ENCODE measurements at regions not wholly inside any gene's neighbourhood (a gene's known extent, or its start where the extent isn't known, plus 50 kb on each side); places are given as distances from the start of the nearest gene placed in this dataset.

GRCh38 chr2:104413890-104414289 lies 440.0 kb upstream of the POU3F3 start:
- ATAC-seq, result no peak
- TF ChIP-seq RARB (CRISPR knock-in tag; IDR thresholded peaks at IDR 0.05), result no peak
- no peak for TF ChIP-seq ESRRG (CRISPR knock-in tag; IDR thresholded peaks at IDR 0.05)
- no peak for TF ChIP-seq PATZ1 (CRISPR knock-in tag; IDR thresholded peaks at IDR 0.05; ENCODE audit: borderline replicate concordance)
- TF ChIP-seq ZC3H10 (CRISPR knock-in tag; IDR thresholded peaks at IDR 0.05), result no peak
- no peak for TF ChIP-seq GLIS3 (CRISPR knock-in tag; IDR thresholded peaks at IDR 0.05)
- TF ChIP-seq TSHZ2 (CRISPR knock-in tag; IDR thresholded peaks at IDR 0.05), result no peak
- TF ChIP-seq ZNF70 (CRISPR knock-in tag; IDR thresholded peaks at IDR 0.05), result no peak
- TF ChIP-seq OSR1 (CRISPR knock-in tag; IDR thresholded peaks at IDR 0.05), result no peak
- TF ChIP-seq ZFP3 (CRISPR knock-in tag; IDR thresholded peaks at IDR 0.05), result no peak

GRCh38 chr2:104415284-104415683 lies 438.6 kb upstream of the POU3F3 start:
- ATAC-seq, result no peak
- TF ChIP-seq GLIS3 (CRISPR knock-in tag; IDR thresholded peaks at IDR 0.05) (no peak), ZNF565 (CRISPR knock-in tag; conservative IDR thresholded peaks at IDR 0.05; ENCODE audit: low read depth) (no peak), PATZ1 (CRISPR knock-in tag; IDR thresholded peaks at IDR 0.05; ENCODE audit: borderline replicate concordance) (no peak), TCF4 (CRISPR knock-in tag; IDR thresholded peaks at IDR 0.05; ENCODE audit: borderline replicate concordance) (no peak), ZFP30 (CRISPR knock-in tag; IDR thresholded peaks at IDR 0.05) (no peak), ZC3H10 (CRISPR knock-in tag; IDR thresholded peaks at IDR 0.05) (no peak), SNAI2 (CRISPR knock-in tag; IDR thresholded peaks at IDR 0.05) (no peak), CSRNP3 (CRISPR knock-in tag; IDR thresholded peaks at IDR 0.05) (no peak), TSHZ2 (CRISPR knock-in tag; IDR thresholded peaks at IDR 0.05) (no peak), POU6F1 (CRISPR knock-in tag; IDR thresholded peaks at IDR 0.05; ENCODE audit: borderline replicate concordance, low read depth) (no peak), ISL1 (CRISPR knock-in tag; IDR thresholded peaks at IDR 0.05) (no peak), RARB (CRISPR knock-in tag; IDR thresholded peaks at IDR 0.05) (no peak), CSDC2 (CRISPR knock-in tag; IDR thresholded peaks at IDR 0.05) (no peak), TOX (CRISPR knock-in tag; IDR thresholded peaks at IDR 0.05; ENCODE audit: borderline replicate concordance) (no peak), ZFP3 (CRISPR knock-in tag; IDR thresholded peaks at IDR 0.05) (no peak), ESRRG (CRISPR knock-in tag; IDR thresholded peaks at IDR 0.05) (no peak), BACH2 (CRISPR knock-in tag; IDR thresholded peaks at IDR 0.05; ENCODE audit: borderline replicate concordance) (no peak)

Measured in SK-N-SH treated with all-trans-retinoic acid at 6 μM for 48 hours (cell line).